ENCODE measurements at regions not wholly inside any gene's neighbourhood (a gene's known extent, or its start where the extent isn't known, plus 50 kb on each side); places are given as distances from the start of the nearest gene placed in this dataset.

GRCh38 chr6:17047889-17048288, 54.0 kb upstream of the STMND1 start:
- DNase-seq: no peak

DNA sequence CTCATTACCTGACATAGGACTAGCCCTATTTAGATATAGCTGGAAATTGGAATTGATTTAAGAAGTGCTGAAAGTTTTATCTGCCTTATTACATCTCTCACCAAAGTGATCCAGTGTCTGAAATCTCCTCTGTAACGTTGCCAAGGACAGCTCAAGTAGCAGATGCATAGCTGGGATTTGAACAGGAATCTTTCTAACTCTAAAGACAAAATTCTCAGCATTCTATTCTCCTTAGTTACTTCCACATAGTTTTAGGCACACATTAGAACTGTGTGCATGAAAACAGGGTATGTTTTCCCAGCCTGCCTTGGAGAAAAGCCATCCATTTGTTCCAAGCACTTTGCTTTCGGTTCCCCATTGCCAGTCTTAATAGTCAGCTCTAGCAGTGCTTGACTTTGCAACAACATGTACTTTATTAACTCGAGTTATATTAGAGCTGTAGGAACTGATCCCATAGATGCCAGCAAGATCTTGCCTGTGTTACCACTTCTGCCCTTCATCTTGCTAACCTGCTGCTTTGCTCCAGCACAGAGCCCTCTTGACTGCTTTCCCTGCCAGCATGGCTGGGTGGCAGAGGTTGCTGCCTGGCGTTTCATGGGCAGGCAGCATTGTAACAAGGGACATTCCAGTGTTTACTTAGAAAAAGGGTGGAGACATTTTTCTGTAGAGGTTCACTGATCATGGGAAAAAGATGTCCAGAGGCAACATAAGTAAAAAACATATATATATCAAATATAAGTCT, 56.1 kb upstream of the STMND1 start:
- peak in 8 of 51 donors; percentile 1 to 61 (median 10) for DNase-seq

- DNase-seq: no peak
Measured at GRCh38 chr6:17043148-17043522, 58.7 kb upstream of the STMND1 start.

DNA sequence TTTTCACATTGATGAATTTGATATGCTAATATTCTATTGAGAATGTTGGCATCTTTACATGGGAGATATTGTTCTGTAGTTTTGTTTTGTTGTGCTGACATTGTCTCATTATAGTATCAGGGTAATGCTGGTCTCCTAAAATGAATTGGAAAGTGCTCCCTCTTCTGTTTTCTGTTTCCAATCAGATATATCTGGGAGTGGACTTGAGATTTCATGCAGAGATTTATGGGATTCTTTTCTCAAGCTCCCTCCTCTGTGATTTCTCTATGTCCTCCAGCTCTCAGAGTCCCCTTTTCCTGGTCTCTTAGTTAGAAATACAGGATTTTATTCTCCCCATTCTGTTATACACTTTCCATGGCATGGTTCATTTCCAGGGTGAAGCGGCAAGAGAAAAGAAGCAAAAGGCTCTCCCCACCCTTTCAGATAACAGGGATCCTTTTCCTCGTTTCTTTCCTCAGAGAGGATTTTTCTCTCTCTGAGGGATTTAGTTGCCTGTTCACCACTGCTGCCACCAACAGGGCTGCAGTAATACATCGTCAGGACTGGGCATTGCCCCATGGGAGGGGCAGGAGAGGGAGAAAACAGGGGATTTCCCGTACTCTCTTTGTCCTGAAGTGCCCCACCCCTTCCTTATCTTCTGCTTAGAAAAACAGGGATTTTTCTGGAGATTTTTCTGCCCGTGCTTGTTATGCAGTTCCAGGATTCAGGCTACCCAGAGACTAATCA, 59.3 kb upstream of the STMND1 start:
- peak in 32 of 51 donors; percentile 1 to 67 (median 30) for DNase-seq

- no peak for DNase-seq
Measured at GRCh38 chr6:17039266-17039665, 62.6 kb upstream of the STMND1 start.

- DNase-seq: no peak
Measured at GRCh38 chr6:17038316-17038715, 63.5 kb upstream of the STMND1 start.

GRCh38 chr6:17036065-17036393, 65.8 kb upstream of the STMND1 start:
- no peak for DNase-seq

DNA sequence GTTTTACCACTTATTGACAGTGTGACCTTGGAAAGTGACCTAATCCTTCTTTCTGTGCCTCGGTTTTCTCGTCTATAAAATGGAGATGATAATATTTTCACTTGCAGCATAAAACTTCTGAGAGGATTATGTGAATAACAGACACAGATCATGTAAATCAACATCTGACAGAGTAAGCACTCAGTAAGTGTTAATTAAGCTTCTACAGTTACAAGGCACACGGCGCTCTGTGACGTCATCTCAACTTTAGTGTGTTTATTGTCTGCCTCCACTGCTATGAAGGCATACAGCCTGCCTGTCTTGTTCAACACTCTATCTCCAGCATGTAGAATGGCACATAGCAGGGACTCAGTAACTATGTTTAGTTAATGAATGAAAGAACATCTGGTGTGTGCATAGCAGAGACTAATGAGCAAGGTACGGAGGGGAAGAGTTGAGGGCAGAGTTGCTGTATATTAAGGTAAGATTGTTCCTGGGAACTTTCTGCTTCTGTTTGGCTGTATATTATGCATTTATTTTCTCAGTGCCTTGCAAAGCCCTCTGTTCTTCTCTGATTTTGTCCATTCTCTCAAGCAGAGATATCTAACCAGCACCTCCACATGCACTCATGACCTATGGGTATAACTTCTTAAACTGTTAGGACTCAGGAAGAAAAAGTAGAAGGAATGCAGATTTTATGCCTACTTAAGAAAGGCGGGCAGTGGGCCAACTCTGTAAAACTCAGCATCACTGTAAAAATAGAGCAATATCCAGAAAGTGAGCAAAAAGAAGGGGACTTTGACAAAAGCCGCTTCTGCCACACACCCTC, 66.4 kb upstream of the STMND1 start:
- DNase-seq: no peak

GRCh38 chr6:17033746-17034145, 68.1 kb upstream of the STMND1 start:
- peak in 1 of 51 donors; percentile 41 for DNase-seq

DNA sequence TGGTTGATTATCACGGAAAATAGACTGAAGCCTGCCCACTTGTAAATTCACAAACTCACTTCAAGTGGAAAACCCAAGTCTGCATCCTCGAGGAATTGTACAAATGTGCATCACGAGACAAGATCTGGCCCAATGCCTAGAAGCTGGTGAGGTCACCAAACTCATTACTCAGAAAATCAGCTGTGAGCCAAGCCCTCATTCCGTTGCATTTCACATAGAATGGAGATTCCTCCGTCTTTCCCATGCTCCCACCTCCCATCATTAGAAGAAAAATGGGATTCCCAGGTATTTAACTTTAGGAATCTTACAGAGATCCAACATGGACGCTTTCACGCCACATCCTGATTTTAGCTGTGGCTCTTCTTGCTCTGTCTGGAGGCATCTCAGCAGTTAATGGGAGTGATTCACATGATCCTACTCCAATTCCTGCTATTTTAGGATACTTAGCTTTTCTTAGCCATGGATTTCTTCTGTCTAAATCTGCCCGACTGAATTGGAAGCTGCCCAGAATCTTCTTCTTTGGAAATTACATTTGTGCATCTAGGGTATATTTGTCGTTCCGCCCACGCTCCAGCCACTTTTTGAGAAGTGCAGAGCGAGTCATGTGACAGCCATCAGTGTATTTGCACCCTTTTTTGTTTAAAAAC, 68.7 kb upstream of the STMND1 start:
- peak in 35 of 51 donors; percentile 4 to 82 (median 36) for DNase-seq

- DNase-seq: no peak
Measured at GRCh38 chr6:17032590-17032987, 69.3 kb upstream of the STMND1 start.

DNA sequence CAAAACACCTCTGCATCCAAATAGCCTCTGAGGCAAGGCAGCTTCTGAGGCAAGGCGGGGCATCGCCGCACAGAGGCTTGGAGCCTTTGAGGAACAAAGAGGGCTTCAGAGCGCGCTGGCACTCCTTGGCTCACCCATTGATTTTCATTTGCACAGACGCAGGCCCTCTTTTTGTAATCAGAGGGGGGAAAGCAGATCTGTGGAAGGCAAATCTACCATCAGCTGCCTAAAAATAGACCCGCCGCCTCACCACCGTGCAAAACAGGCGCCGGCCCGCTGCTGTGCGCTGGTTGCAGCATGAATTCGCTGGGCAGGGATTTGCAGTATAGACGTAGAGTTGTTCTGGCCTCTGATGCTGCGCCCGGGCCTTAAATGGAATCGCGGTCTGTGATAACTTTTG, 69.9 kb upstream of the STMND1 start:
- peak in 37 of 51 donors; percentile 6 to 84 (median 36) for DNase-seq

GRCh38 chr6:17027441-17027840, 74.4 kb upstream of the STMND1 start:
- DNase-seq: no peak

GRCh38 chr6:17022604-17023003, 79.2 kb upstream of the STMND1 start:
- no peak for DNase-seq

- DNase-seq: no peak
Measured at GRCh38 chr6:17021539-17021889, 80.3 kb upstream of the STMND1 start.

DNA sequence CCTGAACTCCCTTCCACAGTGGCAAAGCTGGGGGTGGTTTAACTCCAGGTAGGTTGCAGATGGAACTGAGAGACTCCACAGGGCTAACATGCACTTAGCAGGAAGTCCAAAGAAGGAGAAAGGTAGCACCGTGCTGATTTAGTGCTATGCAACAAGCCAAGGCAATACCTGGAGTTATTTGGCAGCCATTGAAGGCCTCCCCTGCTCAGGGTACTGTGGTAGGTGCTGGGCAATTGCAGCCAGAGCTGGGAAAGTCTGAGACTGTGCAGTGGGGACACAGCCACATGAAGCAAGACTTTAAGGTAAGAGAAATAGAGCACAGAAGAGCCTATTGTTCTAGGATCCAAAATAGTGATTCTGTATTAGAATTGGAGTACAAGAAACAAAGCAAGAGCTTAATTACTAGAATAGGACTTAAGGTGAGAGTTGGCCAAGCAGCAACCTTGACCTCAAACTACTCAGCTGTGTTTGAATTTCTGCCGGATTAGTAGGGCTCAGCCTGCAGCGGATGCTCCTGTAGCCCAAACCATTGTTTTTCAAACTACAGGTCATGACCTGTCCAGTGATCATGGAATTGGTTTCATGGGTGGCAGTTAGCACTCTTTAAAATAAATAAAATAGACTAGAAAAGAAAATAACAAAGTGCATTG, 80.8 kb upstream of the STMND1 start:
- no peak for DNase-seq

GRCh38 chr6:17018425-17018824, 83.4 kb upstream of the STMND1 start:
- DNase-seq: no peak

GRCh38 chr6:17017416-17017815, 84.4 kb upstream of the STMND1 start:
- no peak for DNase-seq

DNA sequence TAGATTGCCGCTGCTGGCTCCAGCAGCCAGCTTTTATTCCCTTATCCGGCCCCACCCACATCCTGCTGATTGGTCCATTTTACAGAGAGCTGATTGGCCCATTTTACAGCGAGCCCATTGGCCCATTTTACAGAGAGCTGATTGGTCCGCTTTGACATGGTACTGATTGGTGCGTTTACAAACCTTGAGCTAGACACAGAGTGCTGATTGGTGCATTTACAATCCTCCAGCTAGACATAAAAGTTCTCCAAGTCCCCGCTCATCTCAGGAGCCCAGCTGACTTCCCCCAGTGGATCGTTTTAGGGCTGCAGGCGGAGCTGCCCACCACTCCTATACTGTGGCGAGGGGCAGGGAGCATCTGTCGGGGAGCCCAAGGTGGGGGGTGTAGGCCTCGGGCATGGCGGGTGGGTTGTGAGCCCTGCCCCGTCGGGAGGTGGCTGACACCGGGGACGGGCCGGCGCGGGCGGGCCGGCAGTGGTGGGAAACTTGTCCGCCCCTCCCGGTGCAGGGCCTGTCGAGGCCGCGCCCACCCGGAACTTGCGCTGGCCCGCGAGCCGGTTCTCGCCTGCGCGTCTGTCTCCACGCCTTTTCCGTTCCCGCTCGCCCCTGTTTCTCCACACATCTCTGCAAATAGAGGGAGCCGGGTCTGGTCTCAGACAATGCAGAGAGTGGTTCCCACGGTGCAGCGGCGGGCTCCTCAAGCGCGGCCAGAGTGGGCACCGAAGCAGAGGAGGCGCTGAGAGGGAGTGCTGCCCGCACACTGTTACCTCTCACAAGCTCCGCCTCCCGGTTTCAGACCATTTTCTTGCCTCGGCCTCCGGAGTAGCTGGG, 86.1 kb upstream of the STMND1 start:
- peak in 1 of 51 donors; percentile 6 for DNase-seq

- no peak for DNase-seq
Measured at GRCh38 chr6:17015144-17015543, 86.7 kb upstream of the STMND1 start.

DNA sequence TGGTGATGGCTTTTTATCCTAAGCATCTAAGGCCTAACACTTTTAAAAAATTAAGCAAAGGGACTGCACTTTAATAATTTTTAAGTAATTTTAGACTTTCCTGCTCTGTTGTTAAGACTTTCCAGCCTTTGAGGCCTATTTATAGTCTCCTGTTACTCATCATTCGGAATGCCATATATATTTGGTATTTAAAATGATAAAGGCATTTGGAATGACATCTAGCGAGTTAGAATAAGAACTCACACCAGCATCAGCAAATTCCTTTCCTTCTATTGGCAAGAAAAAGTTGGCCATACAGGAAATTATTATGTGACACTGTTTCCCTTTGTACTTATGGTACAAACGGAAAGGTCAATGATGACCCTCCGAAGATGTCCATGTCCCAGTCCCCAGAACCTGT, 88.1 kb upstream of the STMND1 start:
- no peak for DNase-seq
